Osteocyte (in vitro differentiated cells): ENCODE measurements at regions not wholly inside any gene's neighbourhood (a gene's known extent, or its start where the extent isn't known, plus 50 kb on each side); places are given as distances from the start of the nearest gene placed in this dataset.
"Not testable (repeated sequence)": the region's sequence is repeated elsewhere in the genome, so short reads cannot be mapped to it uniquely, and the experiment has no call there.

Experiments
- DNase-seq: peaks from one replicate; pipeline ENCODE4 v3.0.0; 2021; ENCODE audit warnings: mixed read lengths; ENCODE audit not compliant: unreplicated experiment; ENCODE audit errors: extremely low spot score
- H3K27ac Mint-ChIP-seq: one replicate; pipeline ENCODE4 v1.8.0; 2021; ENCODE audit warnings: mild to moderate bottlenecking, mixed read lengths; ENCODE audit not compliant: unreplicated experiment
- H3K27me3 Mint-ChIP-seq: one replicate; pipeline ENCODE4 v1.8.0; 2021; ENCODE audit warnings: mixed read lengths; ENCODE audit not compliant: unreplicated experiment
- H3K36me3 Mint-ChIP-seq: one replicate; pipeline ENCODE4 v1.8.0; 2021; ENCODE audit warnings: mixed read lengths; ENCODE audit not compliant: unreplicated experiment
- H3K4me1 Mint-ChIP-seq: one replicate; pipeline ENCODE4 v1.8.0; 2021; ENCODE audit warnings: mixed read lengths; ENCODE audit not compliant: unreplicated experiment
- H3K4me3 Mint-ChIP-seq: one replicate; pipeline ENCODE4 v1.8.0; 2021; ENCODE audit warnings: mild to moderate bottlenecking, moderate library complexity, mixed read lengths; ENCODE audit not compliant: unreplicated experiment
- H3K9me3 Mint-ChIP-seq: one replicate; pipeline ENCODE4 v1.8.0; 2021; ENCODE audit warnings: mixed read lengths; ENCODE audit not compliant: unreplicated experiment
- CTCF ChIP-seq: fragments of 200-600 bp; sonication (generic); IDR thresholded peaks from 2 replicates; pipeline ENCODE4 v1.5.0; 2021; ENCODE audit warnings: antibody characterized with exemption, mild to moderate bottlenecking, moderate library complexity

- DNase-seq = no peak
- H3K4me1 Mint-ChIP-seq = no peaks in the 10 kb centered on the region
- no peaks in the 10 kb centered on the region for H3K36me3 Mint-ChIP-seq
- no peak overlapping the region for H3K4me3 Mint-ChIP-seq
- TF ChIP-seq CTCF = no peak
- H3K27ac Mint-ChIP-seq = no peak overlapping the region
- H3K9me3 Mint-ChIP-seq = no peaks in the 10 kb centered on the region
- H3K27me3 Mint-ChIP-seq = no peaks in the 10 kb centered on the region
Observed at GRCh38 chr10:8314486-8314885, 260.0 kb downstream of the GATA3 start.

- Mint-ChIP-seq H3K4me3 (no peak overlapping the region), H3K4me1 (no peaks in the 10 kb centered on the region), H3K9me3 (no peaks in the 10 kb centered on the region), H3K36me3 (no peaks in the 10 kb centered on the region), H3K27ac (no peak overlapping the region), H3K27me3 (no peaks in the 10 kb centered on the region)
- TF ChIP-seq CTCF = no peak
- no peak for DNase-seq
Observed at GRCh38 chr10:8315619-8316021, 261.1 kb downstream of the GATA3 start.

- no peaks in the 10 kb centered on the region for H3K36me3 Mint-ChIP-seq
- no peak for TF ChIP-seq CTCF
- H3K4me1 Mint-ChIP-seq = no peaks in the 10 kb centered on the region
- H3K27ac Mint-ChIP-seq = no peak overlapping the region
- no peak overlapping the region for H3K4me3 Mint-ChIP-seq
- H3K27me3 Mint-ChIP-seq = no peaks in the 10 kb centered on the region
- no peaks in the 10 kb centered on the region for H3K9me3 Mint-ChIP-seq
- DNase-seq = no peak
Observed at GRCh38 chr10:8316284-8316683, 261.8 kb downstream of the GATA3 start.

GRCh38 chr10:8318429-8318828 lies 263.9 kb downstream of the GATA3 start:
- DNase-seq, H3K36me3 Mint-ChIP-seq, H3K9me3 Mint-ChIP-seq: not testable (repeated sequence)

GRCh38 chr10:8318956-8319355 lies 264.5 kb downstream of the GATA3 start:
- Mint-ChIP-seq H3K4me1 (no peaks in the 10 kb centered on the region), H3K27ac (no peak overlapping the region), H3K9me3 (no peaks in the 10 kb centered on the region), H3K4me3 (no peak overlapping the region), H3K27me3 (no peaks in the 10 kb centered on the region), H3K36me3 (no peaks in the 10 kb centered on the region)
- no peak for TF ChIP-seq CTCF
- no peak for DNase-seq

More at GRCh38 chr10:8318429-8318828, 263.9 kb downstream of the GATA3 start:
- not testable (repeated sequence) for H3K4me3 Mint-ChIP-seq, H3K27me3 Mint-ChIP-seq, H3K27ac Mint-ChIP-seq, H3K4me1 Mint-ChIP-seq

GRCh38 chr10:8319704-8320103 lies 265.2 kb downstream of the GATA3 start:
- no peak for TF ChIP-seq CTCF
- no peaks in the 10 kb centered on the region for H3K36me3 Mint-ChIP-seq
- H3K27ac Mint-ChIP-seq = no peak overlapping the region
- no peaks in the 10 kb centered on the region for H3K9me3 Mint-ChIP-seq
- DNase-seq = no peak
- no peaks in the 10 kb centered on the region for H3K27me3 Mint-ChIP-seq
- no peak overlapping the region for H3K4me3 Mint-ChIP-seq
- H3K4me1 Mint-ChIP-seq = no peaks in the 10 kb centered on the region
